ENCODE measurements at regions not wholly inside any gene's neighbourhood (a gene's known extent, or its start where the extent isn't known, plus 50 kb on each side); places are given as distances from the start of the nearest gene placed in this dataset.

- TF ChIP-seq CTCF (IDR thresholded peaks at IDR 0.05; ENCODE audit: borderline replicate concordance, extremely low read depth, low read length, poor library complexity, severe bottlenecking) (no peak), EZH2 (IDR thresholded peaks at IDR 0.05; ENCODE audit: borderline replicate concordance, low read depth, low read length, severe bottlenecking) (no peak)
These were observed 110.5 kb downstream of the GATA6 start for GRCh38 chr18:22279741-22280452.
